ENCODE measurements at regions not wholly inside any gene's neighbourhood (a gene's known extent, or its start where the extent isn't known, plus 50 kb on each side); places are given as distances from the start of the nearest gene placed in this dataset.

DNA sequence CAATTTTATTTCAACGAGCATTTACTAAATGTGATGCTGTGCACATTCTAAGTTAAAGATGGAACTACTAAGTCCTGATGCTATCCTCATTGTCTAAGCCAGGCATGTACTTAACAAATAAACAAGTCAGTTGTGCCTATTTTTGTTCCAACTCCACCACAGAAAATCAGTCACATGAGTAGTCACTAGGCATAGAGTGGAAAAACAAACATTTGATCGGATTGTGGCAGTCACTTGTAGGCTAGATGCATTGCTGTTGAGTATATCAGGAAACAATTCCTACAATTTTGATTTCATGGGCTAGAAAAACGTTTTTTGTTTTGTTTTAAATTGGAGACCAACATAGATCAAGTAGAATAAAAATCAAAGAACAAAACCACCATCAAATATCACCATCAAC, 177.6 kb upstream of the SLC25A13 start:
- Histone ChIP-seq H3K9me3 (ENCODE audit: control insufficient read depth, low read length) (no peaks in the 10 kb centered on the region), H3K23ac (ENCODE audit: low read length in 2 of 2) (no peak overlapping the region), H3K9ac (ENCODE audit: low read length) (no peak overlapping the region), H3K27me3 (ENCODE audit: control insufficient read depth in 1 of 2, insufficient read depth in 1 of 2, low read length in 2 of 2) (no peaks in the 10 kb centered on the region), H3K4ac (ENCODE audit: low read depth in 1 of 2, low read length in 2 of 2) (no peak overlapping the region), H3K36me3 (ENCODE audit: control insufficient read depth in 1 of 2, insufficient read depth in 2 of 2, low read depth in 1 of 2, low read length in 2 of 2) (no peaks in the 10 kb centered on the region), H3K79me1 (replicated peaks; ENCODE audit: low read length, poor library complexity, severe bottlenecking) (no peaks in the 10 kb centered on the region), H3K18ac (ENCODE audit: low read depth in 1 of 2, low read length in 2 of 2) (no peak overlapping the region), H2AK5ac (ENCODE audit: low read length, severe bottlenecking) (no peak overlapping the region), H4K8ac (ENCODE audit: low read length) (no peak overlapping the region), H2BK120ac (ENCODE audit: low read depth, low read length) (no peak overlapping the region), H3K14ac (ENCODE audit: low read length in 2 of 2) (no peak overlapping the region), H4K91ac (ENCODE audit: low read length) (no peak overlapping the region), H2BK12ac (ENCODE audit: low read length in 2 of 2) (no peak overlapping the region), H3K4me1 (ENCODE audit: control insufficient read depth, insufficient read depth, low read depth, low read length) (no peaks in the 10 kb centered on the region), H2BK5ac (ENCODE audit: low read depth, low read length, poor library complexity, severe bottlenecking) (no peak overlapping the region), H3K27ac (ENCODE audit: low read length, poor library complexity, severe bottlenecking) (no peak overlapping the region), H3K4me2 (ENCODE audit: low read length, poor library complexity, severe bottlenecking) (no peak overlapping the region), H2AFZ (ENCODE audit: low read depth, low read length) (no peak overlapping the region), H2BK15ac (ENCODE audit: low read depth, poor library complexity, severe bottlenecking) (no peak overlapping the region), H3K4me3 (ENCODE audit: insufficient read depth in 1 of 2, low read depth in 1 of 2, low read length in 2 of 2) (no peak overlapping the region)
- 71% methylated on average over 1 of the region's 3 CpGs for WGBS
- no peak for DNase-seq

DNA sequence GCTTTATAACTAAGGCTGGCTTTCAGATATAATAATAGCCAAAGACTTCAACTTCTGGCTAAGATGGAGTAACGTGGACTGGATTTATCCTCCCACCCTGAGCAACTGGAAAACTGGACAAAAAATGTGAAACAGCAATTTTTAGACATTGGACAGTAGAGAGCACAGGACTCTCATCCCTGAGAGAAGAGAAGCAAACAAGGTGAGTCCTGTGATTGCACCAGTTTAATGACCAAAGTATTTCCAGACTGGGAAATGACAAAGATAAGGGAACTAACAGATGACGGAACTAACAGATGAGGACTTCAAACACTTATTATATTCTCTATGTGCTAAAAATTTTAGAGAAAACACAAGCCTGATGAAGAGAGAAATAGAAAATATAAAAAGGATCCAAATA, 175.7 kb upstream of the SLC25A13 start:
- 55% methylated on average over 1 of the region's 2 CpGs for WGBS
- H3K14ac ChIP-seq (ENCODE audit: low read length in 2 of 2): no peak overlapping the region

DNA sequence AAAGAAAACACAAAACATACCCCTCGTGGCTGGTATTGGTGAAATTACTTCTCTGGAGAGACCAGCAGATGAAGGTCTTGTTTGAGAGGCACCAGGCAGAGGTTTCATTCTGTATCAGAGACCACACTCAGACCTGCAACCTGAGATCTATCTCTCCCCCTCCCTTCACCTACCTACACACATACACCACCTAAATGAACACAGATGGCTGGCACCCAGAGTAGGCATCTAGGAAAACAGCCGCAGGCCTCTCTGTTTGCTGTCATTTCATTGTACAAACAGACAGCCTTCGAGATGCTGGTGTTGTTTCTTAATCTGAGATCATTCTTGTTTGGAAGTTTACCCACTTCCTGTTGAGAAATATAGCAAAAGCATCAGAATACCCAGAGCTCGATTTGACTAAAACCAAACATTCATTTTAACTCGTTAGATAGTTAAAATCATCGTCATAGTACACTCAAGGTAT, 173.9 kb upstream of the SLC25A13 start:
- H2BK15ac ChIP-seq (ENCODE audit: low read depth, poor library complexity, severe bottlenecking): no peak overlapping the region
- no peak overlapping the region for H3K27ac ChIP-seq (ENCODE audit: low read length, poor library complexity, severe bottlenecking)
- H2BK12ac ChIP-seq (ENCODE audit: low read length in 2 of 2): no peak overlapping the region
- H4K8ac ChIP-seq (ENCODE audit: low read length): no peak overlapping the region
- H3K9me3 ChIP-seq (ENCODE audit: control insufficient read depth, low read length): no peaks in the 10 kb centered on the region
- H3K4me3 ChIP-seq (ENCODE audit: insufficient read depth in 1 of 2, low read depth in 1 of 2, low read length in 2 of 2): no peak overlapping the region
- H4K91ac ChIP-seq (ENCODE audit: low read length): no peak overlapping the region
- no peak overlapping the region for H2BK120ac ChIP-seq (ENCODE audit: low read depth, low read length)
- H3K79me1 ChIP-seq (replicated peaks; ENCODE audit: low read length, poor library complexity, severe bottlenecking): no peaks in the 10 kb centered on the region
- no peak overlapping the region for H3K4me2 ChIP-seq (ENCODE audit: low read length, poor library complexity, severe bottlenecking)
- H3K4me1 ChIP-seq (ENCODE audit: control insufficient read depth, insufficient read depth, low read depth, low read length): no peaks in the 10 kb centered on the region
- no peak overlapping the region for H2BK5ac ChIP-seq (ENCODE audit: low read depth, low read length, poor library complexity, severe bottlenecking)
- H3K18ac ChIP-seq (ENCODE audit: low read depth in 1 of 2, low read length in 2 of 2): no peak overlapping the region
- H2AFZ ChIP-seq (ENCODE audit: low read depth, low read length): no peak overlapping the region
- H3K4ac ChIP-seq (ENCODE audit: low read depth in 1 of 2, low read length in 2 of 2): no peak overlapping the region
- 71% methylated on average over 3 of the region's 6 CpGs for WGBS
- no peak overlapping the region for H2AK5ac ChIP-seq (ENCODE audit: low read length, severe bottlenecking)
- H3K23ac ChIP-seq (ENCODE audit: low read length in 2 of 2): no peak overlapping the region
- H3K36me3 ChIP-seq (ENCODE audit: control insufficient read depth in 1 of 2, insufficient read depth in 2 of 2, low read depth in 1 of 2, low read length in 2 of 2): no peaks in the 10 kb centered on the region
- DNase-seq: no peak
- no peaks in the 10 kb centered on the region for H3K27me3 ChIP-seq (ENCODE audit: control insufficient read depth in 1 of 2, insufficient read depth in 1 of 2, low read length in 2 of 2)
- H3K14ac ChIP-seq (ENCODE audit: low read length in 2 of 2): no peak overlapping the region
- no peak overlapping the region for H3K9ac ChIP-seq (ENCODE audit: low read length)

More for the DNA sequence above, 175.7 kb upstream of the SLC25A13 start:
- Histone ChIP-seq H3K4ac (ENCODE audit: low read depth in 1 of 2, low read length in 2 of 2) (no peak overlapping the region), H2BK120ac (ENCODE audit: low read depth, low read length) (no peak overlapping the region), H3K9ac (ENCODE audit: low read length) (no peak overlapping the region), H3K4me1 (ENCODE audit: control insufficient read depth, insufficient read depth, low read depth, low read length) (no peaks in the 10 kb centered on the region), H3K27me3 (ENCODE audit: control insufficient read depth in 1 of 2, insufficient read depth in 1 of 2, low read length in 2 of 2) (no peaks in the 10 kb centered on the region), H4K91ac (ENCODE audit: low read length) (no peak overlapping the region), H3K27ac (ENCODE audit: low read length, poor library complexity, severe bottlenecking) (no peak overlapping the region), H3K9me3 (ENCODE audit: control insufficient read depth, low read length) (no peaks in the 10 kb centered on the region), H3K4me2 (ENCODE audit: low read length, poor library complexity, severe bottlenecking) (no peak overlapping the region), H3K23ac (ENCODE audit: low read length in 2 of 2) (no peak overlapping the region), H2AFZ (ENCODE audit: low read depth, low read length) (no peak overlapping the region), H3K79me1 (replicated peaks; ENCODE audit: low read length, poor library complexity, severe bottlenecking) (no peaks in the 10 kb centered on the region), H2BK12ac (ENCODE audit: low read length in 2 of 2) (no peak overlapping the region), H2BK5ac (ENCODE audit: low read depth, low read length, poor library complexity, severe bottlenecking) (no peak overlapping the region), H3K4me3 (ENCODE audit: insufficient read depth in 1 of 2, low read depth in 1 of 2, low read length in 2 of 2) (no peak overlapping the region), H4K8ac (ENCODE audit: low read length) (no peak overlapping the region), H3K18ac (ENCODE audit: low read depth in 1 of 2, low read length in 2 of 2) (no peak overlapping the region), H3K36me3 (ENCODE audit: control insufficient read depth in 1 of 2, insufficient read depth in 2 of 2, low read depth in 1 of 2, low read length in 2 of 2) (no peaks in the 10 kb centered on the region), H2BK15ac (ENCODE audit: low read depth, poor library complexity, severe bottlenecking) (no peak overlapping the region), H2AK5ac (ENCODE audit: low read length, severe bottlenecking) (no peak overlapping the region)
- no peak for DNase-seq

DNA sequence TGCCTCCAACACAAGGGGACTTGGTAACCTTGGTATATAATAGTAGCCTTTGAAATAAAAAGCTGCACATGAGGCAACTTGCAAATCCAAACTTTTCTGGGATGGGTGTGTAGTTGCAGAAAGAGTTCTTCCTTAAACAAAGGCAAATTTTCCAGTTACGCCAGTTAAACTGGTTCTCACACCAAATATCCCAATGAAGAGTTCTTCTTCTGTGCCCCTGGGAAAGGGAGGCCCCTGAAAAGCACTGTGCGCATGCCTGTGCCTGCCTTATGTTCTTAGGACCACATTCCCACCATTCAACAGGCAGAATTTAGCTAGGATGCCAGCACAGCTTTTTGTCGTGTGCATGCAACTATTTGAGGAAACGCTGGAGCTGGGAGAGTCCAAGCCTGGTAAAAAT, 164.8 kb upstream of the SLC25A13 start:
- Histone ChIP-seq H3K4ac (ENCODE audit: low read depth in 1 of 2, low read length in 2 of 2) (no peak overlapping the region), H3K4me1 (ENCODE audit: control insufficient read depth, insufficient read depth, low read depth, low read length) (no peaks in the 10 kb centered on the region), H3K27ac (ENCODE audit: low read length, poor library complexity, severe bottlenecking) (no peak overlapping the region), H4K8ac (ENCODE audit: low read length) (no peak overlapping the region), H3K79me1 (replicated peaks; ENCODE audit: low read length, poor library complexity, severe bottlenecking) (no peaks in the 10 kb centered on the region), H3K4me2 (ENCODE audit: low read length, poor library complexity, severe bottlenecking) (no peak overlapping the region), H2AK5ac (ENCODE audit: low read length, severe bottlenecking) (no peak overlapping the region), H3K18ac (ENCODE audit: low read depth in 1 of 2, low read length in 2 of 2) (no peak overlapping the region), H2BK120ac (ENCODE audit: low read depth, low read length) (no peak overlapping the region), H3K23ac (ENCODE audit: low read length in 2 of 2) (no peak overlapping the region), H3K27me3 (ENCODE audit: control insufficient read depth in 1 of 2, insufficient read depth in 1 of 2, low read length in 2 of 2) (no peaks in the 10 kb centered on the region), H3K36me3 (ENCODE audit: control insufficient read depth in 1 of 2, insufficient read depth in 2 of 2, low read depth in 1 of 2, low read length in 2 of 2) (no peaks in the 10 kb centered on the region), H2BK12ac (ENCODE audit: low read length in 2 of 2) (no peak overlapping the region), H2AFZ (ENCODE audit: low read depth, low read length) (no peak overlapping the region), H3K9me3 (ENCODE audit: control insufficient read depth, low read length) (no peaks in the 10 kb centered on the region), H2BK5ac (ENCODE audit: low read depth, low read length, poor library complexity, severe bottlenecking) (no peak overlapping the region), H3K9ac (ENCODE audit: low read length) (no peak overlapping the region), H4K91ac (ENCODE audit: low read length) (no peak overlapping the region), H2BK15ac (ENCODE audit: low read depth, poor library complexity, severe bottlenecking) (no peak overlapping the region), H3K4me3 (ENCODE audit: insufficient read depth in 1 of 2, low read depth in 1 of 2, low read length in 2 of 2) (no peak overlapping the region), H3K14ac (ENCODE audit: low read length in 2 of 2) (no peak overlapping the region)
- no peak for DNase-seq
- WGBS: 86% methylated on average over 4 of the region's 4 CpGs
